Thoracic aorta (tissue), 2 donors: ENCODE measurements at regions not wholly inside any gene's neighbourhood (a gene's known extent, or its start where the extent isn't known, plus 50 kb on each side); places are given as distances from the start of the nearest gene placed in this dataset.
A peak's percentile ranks its signal among the peaks of the same experiment; 100 is the strongest.

Source experiments
- ATAC-seq: fragments of 150-250 bp; one replicate; pipeline ENCODE4 v1.8.0; 2017; ENCODE audit warnings: low read depth; ENCODE audit not compliant: insufficient number of reproducible peaks, low FRiP score
- DNase-seq: peaks from one replicate; pipeline ENCODE4 v3.0.0-alpha.2; 2020; ENCODE audit warnings: low spot score
- H3K27ac ChIP-seq, 2 donors: fragments of 200-600 bp; sonication (generic); 1 replicate in 1 of 2; 2 replicates in 1 of 2; pipeline ENCODE4 v1.5.1; 2016; ENCODE audit warnings: mild to moderate bottlenecking in 2 of 2, moderate library complexity in 2 of 2
- H3K27me3 ChIP-seq: fragments of 200-600 bp; sonication (generic); replicated peaks from 2 replicates; pipeline ENCODE4 v1.6.0; 2016; ENCODE audit warnings: mild to moderate bottlenecking; ENCODE audit not compliant: insufficient read depth
- H3K36me3 ChIP-seq: fragments of 200-600 bp; sonication (generic); one replicate; pipeline ENCODE4 v1.5.1; 2016
- H3K4me1 ChIP-seq, 2 donors: fragments of 200-600 bp; sonication (generic); 1 replicate in 1 of 2; 2 replicates in 1 of 2; pipeline versions ENCODE4 v1.5.1 to v1.6.0; 2016; ENCODE audit warnings: low read depth in 2 of 2, mild to moderate bottlenecking in 1 of 2; ENCODE audit not compliant: control insufficient read depth in 1 of 2
- H3K4me3 ChIP-seq: fragments of 200-600 bp; sonication (generic); 2 replicates; pipeline ENCODE4 v1.5.1; 2016; ENCODE audit warnings: mild to moderate bottlenecking
- H3K9me3 ChIP-seq: fragments of 200-600 bp; sonication (generic); 2 replicates; pipeline ENCODE4 v1.5.1; 2016
- CTCF ChIP-seq: fragments of 200-600 bp; sonication (generic); IDR thresholded peaks from one replicate; pipeline ENCODE4 v1.5.1; 2019; ENCODE audit warnings: antibody characterized with exemption

GRCh38 chr15:96047255-96047931 lies 283.1 kb upstream of the NR2F2 start:
- peak; percentile 80 for ATAC-seq
- peak overlapping the region in 1 of 2 donors; percentile 25 for H3K27ac ChIP-seq
- H3K36me3 ChIP-seq = no peaks in the 10 kb centered on the region
- no peaks in the 10 kb centered on the region for H3K27me3 ChIP-seq
- no peaks in the 10 kb centered on the region for H3K9me3 ChIP-seq
- peaks cover 17 to 28% of the 10 kb centered on the region in 2 donors for H3K4me1 ChIP-seq
- peak overlapping the region; percentile 63 for H3K4me3 ChIP-seq
- no peak for DNase-seq
- TF ChIP-seq CTCF = peak; percentile 27

GRCh38 chr15:96049323-96049722 lies 281.2 kb upstream of the NR2F2 start:
- ATAC-seq (no peak), DNase-seq (no peak)
- peaks cover 14 to 32% of the 10 kb centered on the region in 2 donors for H3K4me1 ChIP-seq
- no peak overlapping the region for H3K4me3 ChIP-seq
- no peaks in the 10 kb centered on the region for H3K27me3 ChIP-seq
- no peak for TF ChIP-seq CTCF
- H3K27ac ChIP-seq = no peak overlapping the region
- no peaks in the 10 kb centered on the region for H3K36me3 ChIP-seq
- no peaks in the 10 kb centered on the region for H3K9me3 ChIP-seq

GRCh38 chr15:96049766-96050165 lies 280.7 kb upstream of the NR2F2 start:
- TF ChIP-seq CTCF = no peak
- no peak for DNase-seq
- Histone ChIP-seq H3K9me3 (no peaks in the 10 kb centered on the region), H3K36me3 (no peaks in the 10 kb centered on the region), H3K27me3 (no peaks in the 10 kb centered on the region), H3K4me1 (peaks cover 14 to 32% of the 10 kb centered on the region in 2 donors), H3K4me3 (no peak overlapping the region), H3K27ac (no peak overlapping the region)
- ATAC-seq = no peak

GRCh38 chr15:96051598-96051997 lies 278.9 kb upstream of the NR2F2 start:
- no peaks in the 10 kb centered on the region for H3K36me3 ChIP-seq
- DNase-seq (no peak), ATAC-seq (no peak)
- H3K27me3 ChIP-seq = no peaks in the 10 kb centered on the region
- no peak for TF ChIP-seq CTCF
- H3K9me3 ChIP-seq = no peaks in the 10 kb centered on the region
- no peak overlapping the region for H3K4me3 ChIP-seq
- H3K4me1 ChIP-seq = peaks cover 14 to 32% of the 10 kb centered on the region in 2 donors
- H3K27ac ChIP-seq = no peak overlapping the region

- Histone ChIP-seq H3K4me1 (peaks cover 14 to 27% of the 10 kb centered on the region in 2 donors), H3K4me3 (no peak overlapping the region), H3K36me3 (no peaks in the 10 kb centered on the region), H3K9me3 (no peaks in the 10 kb centered on the region), H3K27ac (no peak overlapping the region), H3K27me3 (no peaks in the 10 kb centered on the region)
- ATAC-seq (no peak), DNase-seq (no peak)
- no peak for TF ChIP-seq CTCF
Measured at GRCh38 chr15:96052154-96052553, 278.3 kb upstream of the NR2F2 start.
